A673 (cell line): ENCODE measurements at regions not wholly inside any gene's neighbourhood (a gene's known extent, or its start where the extent isn't known, plus 50 kb on each side); places are given as distances from the start of the nearest gene placed in this dataset.

ENCODE experiments used
- EZH2 ChIP-seq: fragments of 200-600 bp; sonication (generic); IDR thresholded peaks from 2 replicates; pipeline ENCODE4 v1.6.1; 2017; ENCODE audit warnings: borderline replicate concordance, low read depth, mild to moderate bottlenecking, mixed read lengths, antibody characterized with exemption, low read length; ENCODE audit not compliant: poor library complexity, severe bottlenecking
- TF ChIP-seq, protein P1 (sequence below): fragments of 300-800, 200-600 bp; sonication (generic); conservative IDR thresholded peaks from 2 replicates; pipeline ENCODE4 v1.5.1; 2017; ENCODE audit warnings: low read depth, mild to moderate bottlenecking, antibody characterized with exemption, low read length, moderate library complexity, mixed read lengths

DNA sequence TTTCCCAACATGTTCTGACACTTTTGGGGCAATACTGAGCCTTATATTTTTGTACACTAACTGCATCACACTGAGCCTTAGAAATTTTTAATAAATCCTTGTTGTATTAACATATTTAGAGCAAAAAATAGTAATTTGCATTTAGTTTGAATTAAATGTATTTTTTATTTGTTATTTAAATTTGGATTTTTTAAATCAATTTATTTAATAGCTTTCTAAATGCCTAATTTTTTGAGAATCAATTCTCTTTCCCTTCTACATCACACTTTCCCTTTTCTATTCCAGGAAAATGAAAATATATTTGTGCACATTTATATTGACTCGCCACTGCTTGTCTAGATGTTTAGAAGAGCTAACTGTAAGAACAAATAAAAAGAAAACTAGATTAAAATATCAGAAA lies 414.6 kb upstream of the POM121L12 start:
- TF ChIP-seq EZH2: no peak
- TF ChIP-seq, protein P1, sequence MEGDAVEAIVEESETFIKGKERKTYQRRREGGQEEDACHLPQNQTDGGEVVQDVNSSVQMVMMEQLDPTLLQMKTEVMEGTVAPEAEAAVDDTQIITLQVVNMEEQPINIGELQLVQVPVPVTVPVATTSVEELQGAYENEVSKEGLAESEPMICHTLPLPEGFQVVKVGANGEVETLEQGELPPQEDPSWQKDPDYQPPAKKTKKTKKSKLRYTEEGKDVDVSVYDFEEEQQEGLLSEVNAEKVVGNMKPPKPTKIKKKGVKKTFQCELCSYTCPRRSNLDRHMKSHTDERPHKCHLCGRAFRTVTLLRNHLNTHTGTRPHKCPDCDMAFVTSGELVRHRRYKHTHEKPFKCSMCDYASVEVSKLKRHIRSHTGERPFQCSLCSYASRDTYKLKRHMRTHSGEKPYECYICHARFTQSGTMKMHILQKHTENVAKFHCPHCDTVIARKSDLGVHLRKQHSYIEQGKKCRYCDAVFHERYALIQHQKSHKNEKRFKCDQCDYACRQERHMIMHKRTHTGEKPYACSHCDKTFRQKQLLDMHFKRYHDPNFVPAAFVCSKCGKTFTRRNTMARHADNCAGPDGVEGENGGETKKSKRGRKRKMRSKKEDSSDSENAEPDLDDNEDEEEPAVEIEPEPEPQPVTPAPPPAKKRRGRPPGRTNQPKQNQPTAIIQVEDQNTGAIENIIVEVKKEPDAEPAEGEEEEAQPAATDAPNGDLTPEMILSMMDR: no peak
